Neural cell (in vitro differentiated cells): ENCODE measurements at regions not wholly inside any gene's neighbourhood (a gene's known extent, or its start where the extent isn't known, plus 50 kb on each side); places are given as distances from the start of the nearest gene placed in this dataset.

Source experiments
- H2AFZ ChIP-seq: fragments of 200-600, 300-800 bp; sonication (generic), shearing (Covaris generic); 2 replicates; pipeline ENCODE4 v1.6.0; 2014; ENCODE audit warnings: low read depth, mild to moderate bottlenecking, antibody characterized with exemption, low read length, moderate library complexity
- H3F3A ChIP-seq: fragments of 200-600 bp; shearing (Covaris generic); 2 replicates; pipeline ENCODE4 v1.6.1; 2016; ENCODE audit warnings: mild to moderate bottlenecking, moderate library complexity, mixed read lengths, antibody characterized with exemption, low read length; ENCODE audit not compliant: insufficient read depth, poor library complexity, severe bottlenecking
- H3K27ac ChIP-seq: fragments of 200-600, 300-800 bp; sonication (generic), shearing (Covaris generic); 2 replicates; pipeline ENCODE4 v1.5.1; 2014; ENCODE audit warnings: mild to moderate bottlenecking, low read length, moderate library complexity
- H3K27me3 ChIP-seq: fragments of 300-800, 200-600 bp; sonication (generic), shearing (Covaris generic); 2 replicates; pipeline ENCODE4 v1.6.0; 2014; ENCODE audit warnings: mild to moderate bottlenecking, low read depth, low read length, moderate library complexity; ENCODE audit not compliant: insufficient read depth
- H3K36me3 ChIP-seq: fragments of 300-800, 200-600 bp; sonication (generic), shearing (Covaris generic); 2 replicates; pipeline ENCODE4 v1.5.1; 2014; ENCODE audit warnings: mild to moderate bottlenecking, antibody characterized with exemption, low read length, moderate library complexity; ENCODE audit not compliant: insufficient read depth
- H3K4me2 ChIP-seq: fragments of 300-800, 200-600 bp; sonication (generic), shearing (Covaris generic); 2 replicates; pipeline ENCODE4 v1.6.0; 2014; ENCODE audit warnings: mild to moderate bottlenecking, low read length
- H3K4me3 ChIP-seq: fragments of 300-800, 200-600 bp; sonication (generic), shearing (Covaris generic); 2 replicates; pipeline ENCODE4 v1.5.1; 2014; ENCODE audit warnings: mild to moderate bottlenecking, low read length, moderate library complexity
- H3K79me2 ChIP-seq: fragments of 200-600 bp; shearing (Covaris generic); replicated peaks from 2 replicates; pipeline ENCODE4 v1.6.0; 2014; ENCODE audit warnings: mild to moderate bottlenecking, low read length, moderate library complexity; ENCODE audit not compliant: insufficient read depth
- H3K9ac ChIP-seq: fragments of 300-800, 200-600 bp; sonication (generic), shearing (Covaris generic); 2 replicates; pipeline ENCODE4 v1.6.1; 2016; ENCODE audit warnings: mild to moderate bottlenecking, low read length, mixed read lengths
- H3K9me2 ChIP-seq: fragments of 200-600 bp; shearing (Covaris generic); 2 replicates; pipeline ENCODE4 v1.6.1; 2016; ENCODE audit warnings: mild to moderate bottlenecking, low read length, mixed read lengths; ENCODE audit not compliant: insufficient read depth
- H3K9me3 ChIP-seq: fragments of 200-600, 300-800 bp; sonication (generic), shearing (Covaris generic); 2 replicates; pipeline ENCODE4 v1.6.1; 2016; ENCODE audit warnings: mild to moderate bottlenecking, mixed run types, low read length, moderate library complexity, mixed read lengths
- H4K20me1 ChIP-seq: fragments of 200-600 bp; shearing (Covaris generic); 2 replicates; pipeline ENCODE4 v1.6.1; 2016; ENCODE audit warnings: mild to moderate bottlenecking, mixed run types; ENCODE audit not compliant: insufficient read depth
- CTCF ChIP-seq: fragments of 450-650 bp; IDR thresholded peaks from 2 replicates; pipeline ENCODE4 v1.5.1; 2014; ENCODE audit warnings: antibody characterized with exemption, mild to moderate bottlenecking, moderate library complexity; ENCODE audit not compliant: poor library complexity, severe bottlenecking
- EP300 ChIP-seq: fragments of 450-650 bp; conservative IDR thresholded peaks from 2 replicates; pipeline ENCODE4 v1.6.1; 2014; ENCODE audit warnings: antibody characterized with exemption, mild to moderate bottlenecking, moderate library complexity; ENCODE audit not compliant: poor library complexity, severe bottlenecking
- EZH2 ChIP-seq: fragments of 200-600, 300-800 bp; shearing (Covaris generic), sonication (generic); IDR thresholded peaks from 2 replicates; pipeline ENCODE4 v1.6.1; 2014; ENCODE audit warnings: antibody characterized with exemption, low read length, borderline replicate concordance, mild to moderate bottlenecking; ENCODE audit not compliant: insufficient read depth, poor library complexity, severe bottlenecking
- MXI1 ChIP-seq: fragments of 450-650 bp; conservative IDR thresholded peaks from 2 replicates; pipeline ENCODE4 v1.6.1; 2014; ENCODE audit warnings: antibody characterized with exemption, mild to moderate bottlenecking; ENCODE audit not compliant: poor library complexity, severe bottlenecking
- POLR2AphosphoS5 ChIP-seq: IDR thresholded peaks from 2 replicates; pipeline ENCODE4 v1.6.1; 2012
- RAD21 ChIP-seq: fragments of 450-650 bp; conservative IDR thresholded peaks from 2 replicates; pipeline ENCODE4 v1.6.1; 2014; ENCODE audit warnings: antibody characterized with exemption, mild to moderate bottlenecking, moderate library complexity
- SMC3 ChIP-seq: fragments of 450-650 bp; conservative IDR thresholded peaks from 2 replicates; pipeline ENCODE4 v1.6.1; 2014; ENCODE audit warnings: antibody characterized with exemption, mild to moderate bottlenecking, moderate library complexity; ENCODE audit not compliant: poor library complexity
- TAF1 ChIP-seq: IDR thresholded peaks from 2 replicates; pipeline ENCODE4 v1.6.1; 2012; ENCODE audit warnings: low read depth
- TF ChIP-seq, protein P1 (sequence below): IDR thresholded peaks from 2 replicates; pipeline ENCODE4 v1.6.1; 2012; ENCODE audit warnings: borderline replicate concordance

- no peaks in the 10 kb centered on the region for H3K36me3 ChIP-seq
- H3F3A ChIP-seq = no peaks in the 10 kb centered on the region
- H3K9ac ChIP-seq = no peak overlapping the region
- H3K9me3 ChIP-seq = no peaks in the 10 kb centered on the region
- H3K9me2 ChIP-seq = no peaks in the 10 kb centered on the region
- no peaks in the 10 kb centered on the region for H4K20me1 ChIP-seq
- no peaks in the 10 kb centered on the region for H3K27me3 ChIP-seq
- no peak overlapping the region for H3K27ac ChIP-seq
- H3K4me2 ChIP-seq = no peak overlapping the region
- H3K4me3 ChIP-seq = no peak overlapping the region
- no peak overlapping the region for H2AFZ ChIP-seq
- no peaks in the 10 kb centered on the region for H3K79me2 ChIP-seq
- no peak for TF ChIP-seq SMC3
Measured at GRCh38 chr2:198448789-198449188, 644.4 kb downstream of the PLCL1 start.

DNA sequence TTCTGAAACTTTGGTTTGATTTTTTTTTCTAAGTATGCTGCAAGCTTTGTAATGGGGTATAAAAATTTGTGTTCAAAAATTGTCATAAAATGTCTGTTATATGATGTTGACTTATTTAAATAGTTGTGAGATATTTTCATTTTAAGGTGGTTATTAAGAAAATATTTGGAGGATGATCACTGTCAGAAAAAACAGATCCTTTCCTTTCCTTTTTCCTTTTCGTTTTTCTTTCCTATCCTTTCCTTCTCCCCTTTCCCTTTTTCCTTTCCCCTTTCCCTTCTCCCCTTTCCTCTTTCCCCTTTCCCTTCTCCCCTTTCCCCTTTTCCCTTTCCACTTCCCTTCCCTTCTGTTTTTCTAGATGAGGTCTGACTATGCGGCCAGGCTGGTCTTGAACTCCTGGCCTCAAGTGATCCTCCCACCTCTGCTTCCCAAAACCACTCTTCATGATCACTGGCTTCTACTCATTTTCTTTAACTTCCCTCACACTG is 640.5 kb downstream of the PLCL1 start:
- TF ChIP-seq CTCF (no peak), MXI1 (no peak), EZH2 (no peak), EP300 (no peak), RAD21 (no peak), SMC3 (no peak), POLR2AphosphoS5 (no peak), TAF1 (no peak)
- TF ChIP-seq, protein P1, sequence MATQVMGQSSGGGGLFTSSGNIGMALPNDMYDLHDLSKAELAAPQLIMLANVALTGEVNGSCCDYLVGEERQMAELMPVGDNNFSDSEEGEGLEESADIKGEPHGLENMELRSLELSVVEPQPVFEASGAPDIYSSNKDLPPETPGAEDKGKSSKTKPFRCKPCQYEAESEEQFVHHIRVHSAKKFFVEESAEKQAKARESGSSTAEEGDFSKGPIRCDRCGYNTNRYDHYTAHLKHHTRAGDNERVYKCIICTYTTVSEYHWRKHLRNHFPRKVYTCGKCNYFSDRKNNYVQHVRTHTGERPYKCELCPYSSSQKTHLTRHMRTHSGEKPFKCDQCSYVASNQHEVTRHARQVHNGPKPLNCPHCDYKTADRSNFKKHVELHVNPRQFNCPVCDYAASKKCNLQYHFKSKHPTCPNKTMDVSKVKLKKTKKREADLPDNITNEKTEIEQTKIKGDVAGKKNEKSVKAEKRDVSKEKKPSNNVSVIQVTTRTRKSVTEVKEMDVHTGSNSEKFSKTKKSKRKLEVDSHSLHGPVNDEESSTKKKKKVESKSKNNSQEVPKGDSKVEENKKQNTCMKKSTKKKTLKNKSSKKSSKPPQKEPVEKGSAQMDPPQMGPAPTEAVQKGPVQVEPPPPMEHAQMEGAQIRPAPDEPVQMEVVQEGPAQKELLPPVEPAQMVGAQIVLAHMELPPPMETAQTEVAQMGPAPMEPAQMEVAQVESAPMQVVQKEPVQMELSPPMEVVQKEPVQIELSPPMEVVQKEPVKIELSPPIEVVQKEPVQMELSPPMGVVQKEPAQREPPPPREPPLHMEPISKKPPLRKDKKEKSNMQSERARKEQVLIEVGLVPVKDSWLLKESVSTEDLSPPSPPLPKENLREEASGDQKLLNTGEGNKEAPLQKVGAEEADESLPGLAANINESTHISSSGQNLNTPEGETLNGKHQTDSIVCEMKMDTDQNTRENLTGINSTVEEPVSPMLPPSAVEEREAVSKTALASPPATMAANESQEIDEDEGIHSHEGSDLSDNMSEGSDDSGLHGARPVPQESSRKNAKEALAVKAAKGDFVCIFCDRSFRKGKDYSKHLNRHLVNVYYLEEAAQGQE = no peak
- Histone ChIP-seq H3F3A (no peaks in the 10 kb centered on the region), H3K4me2 (no peak overlapping the region), H3K36me3 (no peaks in the 10 kb centered on the region), H2AFZ (no peak overlapping the region), H3K9me3 (no peaks in the 10 kb centered on the region), H3K9me2 (no peaks in the 10 kb centered on the region), H3K27me3 (no peaks in the 10 kb centered on the region), H4K20me1 (no peaks in the 10 kb centered on the region), H3K79me2 (no peaks in the 10 kb centered on the region), H3K4me3 (no peak overlapping the region), H3K9ac (no peak overlapping the region), H3K27ac (no peak overlapping the region)

GRCh38 chr2:198441901-198442300 is 637.5 kb downstream of the PLCL1 start:
- TF ChIP-seq POLR2AphosphoS5 (no peak), SMC3 (no peak), RAD21 (no peak)
- H3K79me2 ChIP-seq = no peaks in the 10 kb centered on the region
- H3K4me3 ChIP-seq = no peak overlapping the region
- no peaks in the 10 kb centered on the region for H3K9me3 ChIP-seq
- H3K9me2 ChIP-seq = no peaks in the 10 kb centered on the region
- H2AFZ ChIP-seq = no peak overlapping the region
- no peaks in the 10 kb centered on the region for H3K36me3 ChIP-seq
- H3K27ac ChIP-seq = no peak overlapping the region
- no peaks in the 10 kb centered on the region for H3F3A ChIP-seq
- H3K27me3 ChIP-seq = no peaks in the 10 kb centered on the region
- no peak overlapping the region for H3K9ac ChIP-seq
- H4K20me1 ChIP-seq = no peaks in the 10 kb centered on the region
- no peak overlapping the region for H3K4me2 ChIP-seq
